Activated T-helper 17 cell treated with anti-CD3 and anti-CD28 coated beads, Interleukin-2, amount 50 U/mL, for 72 hours (primary cell): ENCODE measurements at regions not wholly inside any gene's neighbourhood (a gene's known extent, or its start where the extent isn't known, plus 50 kb on each side); places are given as distances from the start of the nearest gene placed in this dataset.
"Not testable (repeated sequence)": the region's sequence is repeated elsewhere in the genome, so short reads cannot be mapped to it uniquely, and the experiment has no call there.

ENCODE experiments used
- ATAC-seq: fragments of 150-1000 bp; cut with Tn5 transposase; replicated peaks from 2 replicates; pipeline ENCODE4 v1.10.0; 2021; ENCODE audit warnings: mild to moderate bottlenecking, moderate library complexity
- H3K27ac Mint-ChIP-seq: one replicate; pipeline ENCODE4 v1.8.0; 2022; ENCODE audit warnings: mixed read lengths
- H3K27me3 Mint-ChIP-seq: one replicate; pipeline ENCODE4 v1.8.0; 2022; ENCODE audit warnings: mixed read lengths
- H3K36me3 Mint-ChIP-seq: one replicate; pipeline ENCODE4 v1.8.0; 2022; ENCODE audit warnings: low read depth, mild to moderate bottlenecking, mixed read lengths
- H3K4me1 Mint-ChIP-seq: one replicate; pipeline ENCODE4 v1.8.0; 2022; ENCODE audit warnings: mixed read lengths
- H3K4me3 Mint-ChIP-seq: one replicate; pipeline ENCODE4 v1.8.0; 2022; ENCODE audit warnings: mild to moderate bottlenecking, mixed read lengths
- H3K9me3 Mint-ChIP-seq: one replicate; pipeline ENCODE4 v1.8.0; 2022; ENCODE audit warnings: mixed read lengths

- no peak overlapping the region for H3K4me3 Mint-ChIP-seq
- no peaks in the 10 kb centered on the region for H3K4me1 Mint-ChIP-seq
- H3K36me3 Mint-ChIP-seq, result no peaks in the 10 kb centered on the region
- H3K27me3 Mint-ChIP-seq, result peaks cover 4% of the 10 kb centered on the region
- no peak overlapping the region for H3K27ac Mint-ChIP-seq
- no peak for ATAC-seq
- no peaks in the 10 kb centered on the region for H3K9me3 Mint-ChIP-seq
These were observed 133.0 kb upstream of the TUT7 start for GRCh38 chr9:86486891-86487837.

GRCh38 chr9:86485359-86485758, 131.1 kb upstream of the TUT7 start:
- peak; percentile 84 for ATAC-seq
- no peaks in the 10 kb centered on the region for H3K4me1 Mint-ChIP-seq
- no peak overlapping the region for H3K27ac Mint-ChIP-seq
- peaks cover 7% of the 10 kb centered on the region for H3K27me3 Mint-ChIP-seq
- no peak overlapping the region for H3K4me3 Mint-ChIP-seq
- H3K9me3 Mint-ChIP-seq, result no peaks in the 10 kb centered on the region
- no peaks in the 10 kb centered on the region for H3K36me3 Mint-ChIP-seq

DNA sequence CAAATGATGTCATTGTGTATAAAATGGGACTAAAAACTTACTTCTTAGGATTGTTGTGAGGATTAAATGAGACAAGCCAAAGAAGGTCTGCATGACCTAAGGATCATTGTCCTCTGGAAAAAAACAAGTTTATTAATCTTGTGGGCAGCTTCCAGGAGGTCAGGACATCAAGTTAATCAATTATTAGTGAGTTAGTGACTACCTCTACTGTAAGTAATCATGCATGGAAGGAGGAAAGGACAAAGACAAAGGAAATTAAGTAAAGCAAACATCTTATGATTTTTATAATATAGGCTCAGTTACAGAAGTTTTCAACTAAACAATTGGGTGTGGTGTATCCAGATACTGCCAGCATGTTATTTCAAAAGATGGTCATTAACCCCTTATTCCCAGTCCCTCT, 129.3 kb upstream of the TUT7 start:
- Mint-ChIP-seq H3K4me3 (no peak overlapping the region), H3K9me3 (no peaks in the 10 kb centered on the region), H3K27ac (no peak overlapping the region), H3K36me3 (no peaks in the 10 kb centered on the region), H3K4me1 (no peaks in the 10 kb centered on the region), H3K27me3 (peaks cover 17% of the 10 kb centered on the region)
- ATAC-seq, result no peak

- Mint-ChIP-seq H3K4me1 (no peaks in the 10 kb centered on the region), H3K9me3 (no peaks in the 10 kb centered on the region), H3K4me3 (no peak overlapping the region), H3K36me3 (no peaks in the 10 kb centered on the region), H3K27me3 (peaks cover 22% of the 10 kb centered on the region), H3K27ac (no peak overlapping the region)
- ATAC-seq, result no peak
These were observed 127.3 kb upstream of the TUT7 start for GRCh38 chr9:86481466-86481865.

- not testable (repeated sequence) for H3K27ac Mint-ChIP-seq, ATAC-seq, H3K9me3 Mint-ChIP-seq, H3K4me3 Mint-ChIP-seq, H3K4me1 Mint-ChIP-seq, H3K36me3 Mint-ChIP-seq
- H3K27me3 Mint-ChIP-seq, result peaks cover 18% of the 10 kb centered on the region
These were observed 121.0 kb upstream of the TUT7 start for GRCh38 chr9:86475255-86475654.

- ATAC-seq, result no peak
- H3K27ac Mint-ChIP-seq, result no peak overlapping the region
- H3K9me3 Mint-ChIP-seq, result no peaks in the 10 kb centered on the region
- no peaks in the 10 kb centered on the region for H3K4me1 Mint-ChIP-seq
- H3K36me3 Mint-ChIP-seq, result no peaks in the 10 kb centered on the region
- peaks cover 18% of the 10 kb centered on the region for H3K27me3 Mint-ChIP-seq
- no peak overlapping the region for H3K4me3 Mint-ChIP-seq
These were observed 117.1 kb upstream of the TUT7 start for GRCh38 chr9:86471171-86471815.

- no peak for ATAC-seq
- H3K27me3 Mint-ChIP-seq, result peaks cover 18% of the 10 kb centered on the region
- H3K9me3 Mint-ChIP-seq, result no peaks in the 10 kb centered on the region
- no peak overlapping the region for H3K4me3 Mint-ChIP-seq
- H3K4me1 Mint-ChIP-seq, result no peaks in the 10 kb centered on the region
- H3K27ac Mint-ChIP-seq, result no peak overlapping the region
- H3K36me3 Mint-ChIP-seq, result no peaks in the 10 kb centered on the region
These were observed 116.1 kb upstream of the TUT7 start for GRCh38 chr9:86470326-86470725.

GRCh38 chr9:86469476-86470250, 115.5 kb upstream of the TUT7 start:
- peaks cover 18% of the 10 kb centered on the region for H3K27me3 Mint-ChIP-seq
- no peak for ATAC-seq
- H3K4me1 Mint-ChIP-seq, result no peaks in the 10 kb centered on the region
- H3K36me3 Mint-ChIP-seq, result no peaks in the 10 kb centered on the region
- no peak overlapping the region for H3K27ac Mint-ChIP-seq
- H3K4me3 Mint-ChIP-seq, result no peak overlapping the region
- H3K9me3 Mint-ChIP-seq, result no peaks in the 10 kb centered on the region

DNA sequence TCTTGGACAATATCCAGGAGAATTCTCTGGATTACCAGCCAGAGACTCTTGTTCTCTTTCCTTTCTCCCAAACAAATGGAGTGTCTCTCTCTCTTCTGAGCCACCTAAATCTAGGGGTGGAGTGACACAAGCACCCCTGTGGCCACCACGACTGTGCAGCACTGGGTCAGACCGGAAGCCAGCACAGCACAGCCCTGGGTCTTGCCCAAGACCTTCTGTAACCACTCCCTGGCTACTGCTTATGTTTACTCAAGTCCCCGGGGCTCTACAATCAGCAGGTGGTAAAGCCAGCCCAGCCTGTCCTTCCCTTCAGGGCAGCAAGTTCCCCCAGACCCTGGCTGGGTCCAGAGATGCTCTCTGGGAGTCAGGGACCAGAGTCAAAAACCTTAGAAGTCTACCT, 110.0 kb upstream of the TUT7 start:
- ATAC-seq, result no peak
- H3K4me3 Mint-ChIP-seq, result no peak overlapping the region
- H3K36me3 Mint-ChIP-seq, result no peaks in the 10 kb centered on the region
- peaks cover 16% of the 10 kb centered on the region for H3K27me3 Mint-ChIP-seq
- no peaks in the 10 kb centered on the region for H3K4me1 Mint-ChIP-seq
- no peaks in the 10 kb centered on the region for H3K9me3 Mint-ChIP-seq
- no peak overlapping the region for H3K27ac Mint-ChIP-seq

DNA sequence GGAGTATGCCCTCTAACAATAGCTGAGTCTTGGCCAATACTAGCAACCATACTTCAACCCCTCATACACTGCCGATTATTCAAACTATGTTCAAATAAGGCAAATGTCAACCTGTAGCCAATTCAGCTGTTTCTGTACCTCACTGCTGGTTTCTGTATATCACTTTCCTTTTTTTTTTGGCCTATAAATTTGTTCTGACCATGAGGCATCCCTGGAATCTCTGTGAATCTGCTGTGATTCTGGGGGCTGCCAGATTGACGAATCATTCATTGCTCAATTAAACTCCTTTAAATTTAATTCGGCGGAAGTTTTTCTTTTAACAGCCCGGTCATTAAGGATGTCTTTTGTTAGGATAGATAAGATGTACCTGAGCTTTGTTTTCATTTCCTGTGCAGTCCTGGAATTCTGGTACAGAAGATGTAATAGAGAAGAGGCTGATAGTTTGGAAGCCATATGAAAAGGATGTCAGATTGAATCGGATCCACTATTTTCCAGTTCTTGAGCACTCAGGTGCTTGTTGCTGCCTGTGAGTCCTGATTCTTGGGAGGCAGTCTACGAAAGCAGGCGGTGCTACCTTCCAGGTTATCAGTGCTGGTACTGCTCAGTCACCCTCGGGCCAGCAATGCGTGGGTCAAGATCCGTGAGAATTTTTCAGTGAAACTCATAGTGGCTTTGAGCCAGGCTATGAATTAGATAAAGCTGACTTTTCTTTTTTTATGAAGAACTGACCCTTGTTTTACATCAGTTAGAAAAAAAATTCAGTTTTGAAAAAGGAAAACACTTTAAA, 106.2 kb upstream of the TUT7 start:
- no peaks in the 10 kb centered on the region for H3K36me3 Mint-ChIP-seq
- H3K4me3 Mint-ChIP-seq, result no peak overlapping the region
- no peaks in the 10 kb centered on the region for H3K9me3 Mint-ChIP-seq
- peaks cover 6% of the 10 kb centered on the region for H3K27me3 Mint-ChIP-seq
- H3K27ac Mint-ChIP-seq, result no peak overlapping the region
- ATAC-seq, result no peak
- H3K4me1 Mint-ChIP-seq, result no peaks in the 10 kb centered on the region

DNA sequence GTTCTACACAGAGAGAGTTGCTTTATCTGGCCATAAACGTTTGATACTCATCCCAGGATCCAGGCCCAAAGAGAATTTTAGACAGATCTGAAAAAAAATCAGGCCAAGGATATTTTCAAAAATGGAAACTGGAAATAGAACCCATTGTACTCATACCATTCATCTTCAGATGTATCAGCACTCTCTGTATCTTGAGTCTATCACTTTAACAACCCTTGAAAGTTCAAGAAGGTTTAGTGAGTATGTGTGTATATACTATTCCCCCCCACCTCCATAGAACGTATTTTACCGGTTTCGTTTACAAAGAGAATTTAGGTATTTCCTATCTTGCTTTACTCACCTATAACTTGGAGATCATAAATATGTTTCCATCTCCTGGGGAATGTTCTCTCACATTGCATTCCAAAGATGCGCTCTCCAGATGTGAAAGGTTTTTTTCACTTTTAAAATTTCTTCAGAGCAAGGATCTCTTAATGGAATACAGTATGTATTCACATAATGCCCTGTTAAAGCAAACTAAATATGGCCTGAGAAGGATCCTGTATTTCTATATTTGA, 105.5 kb upstream of the TUT7 start:
- Mint-ChIP-seq H3K4me1 (no peaks in the 10 kb centered on the region), H3K4me3 (no peak overlapping the region), H3K27ac (no peak overlapping the region)

GRCh38 chr9:86459191-86459590, 105.0 kb upstream of the TUT7 start:
- H3K9me3 Mint-ChIP-seq, result no peaks in the 10 kb centered on the region
- H3K27ac Mint-ChIP-seq, result no peak overlapping the region
- no peaks in the 10 kb centered on the region for H3K36me3 Mint-ChIP-seq
- peaks cover 6% of the 10 kb centered on the region for H3K27me3 Mint-ChIP-seq
- H3K4me3 Mint-ChIP-seq, result no peak overlapping the region
- ATAC-seq, result no peak
- no peaks in the 10 kb centered on the region for H3K4me1 Mint-ChIP-seq

More for the DNA sequence above, 105.5 kb upstream of the TUT7 start:
- no peaks in the 10 kb centered on the region for H3K9me3 Mint-ChIP-seq
- ATAC-seq, result no peak
- peaks cover 6% of the 10 kb centered on the region for H3K27me3 Mint-ChIP-seq
- no peaks in the 10 kb centered on the region for H3K36me3 Mint-ChIP-seq

- no peak overlapping the region for H3K27ac Mint-ChIP-seq
- H3K9me3 Mint-ChIP-seq, result no peaks in the 10 kb centered on the region
- H3K4me3 Mint-ChIP-seq, result no peak overlapping the region
- H3K4me1 Mint-ChIP-seq, result no peaks in the 10 kb centered on the region
- no peaks in the 10 kb centered on the region for H3K36me3 Mint-ChIP-seq
- H3K27me3 Mint-ChIP-seq, result no peaks in the 10 kb centered on the region
- no peak for ATAC-seq
These were observed 104.1 kb upstream of the TUT7 start for GRCh38 chr9:86458191-86458855.
